Endothelial cell of umbilical vein (primary cell): ENCODE measurements at regions not wholly inside any gene's neighbourhood (a gene's known extent, or its start where the extent isn't known, plus 50 kb on each side); places are given as distances from the start of the nearest gene placed in this dataset.
"Not testable (repeated sequence)": the region's sequence is repeated elsewhere in the genome, so short reads cannot be mapped to it uniquely, and the experiment has no call there.

Experiments
- BruUV-seq: library from RNA; stranded (reverse); fragments of 400-500 nt; replicated peaks from 2 replicates; lab custom pipeline; 2021; lab: Mats Ljungman, UMichigan
- CTCF ChIA-PET: fragments of 300-600, 350-600 bp; sonication (Branson Sonifier 250); formaldehyde crosslinking; loops from one replicate; lab custom pipeline; 2021; ENCODE audit warnings: antibody characterized with exemption, inconsistent platforms; lab: Charles Lee
- POLR2A ChIA-PET: fragments of 300-600, 350-600 bp; sonication (Branson Sonifier 250); formaldehyde crosslinking; loops from one replicate; lab custom pipeline; 2021; ENCODE audit warnings: antibody characterized with exemption, inconsistent platforms; lab: Charles Lee
- DNase-seq: peaks from one replicate; pipeline ENCODE4 v3.0.0-alpha.2; 2011; ENCODE audit warnings: low read depth, low spot score
- FAIRE-seq: peaks from 2 replicates; lab custom pipeline; 2011; peaks lifted over from hg19 to GRCh38; lab: Jason Lieb, UNC
- H2AFZ ChIP-seq: 2 replicates; pipeline ENCODE4 v1.6.0; 2012; ENCODE audit warnings: low read depth, low read length, control low read depth, inconsistent platforms
- H3K27ac ChIP-seq: 2 replicates; pipeline ENCODE4 v1.5.1; 2011; ENCODE audit warnings: low read depth, mild to moderate bottlenecking, control low read depth, low read length, moderate library complexity; ENCODE audit not compliant: insufficient read depth
- H3K27me3 ChIP-seq, 2 experiments: 2 replicates each; pipeline versions ENCODE4 v1.6.0 to v1.6.1; 2011; ENCODE audit warnings: low read length in 2 of 2, mixed read lengths in 1 of 2; ENCODE audit not compliant: control insufficient read depth in 2 of 2, insufficient read depth in 2 of 2
- H3K36me3 ChIP-seq, 2 experiments: 2 replicates in 1 of 2; 3 replicates in 1 of 2; pipeline ENCODE4 v1.5.1; 2011; ENCODE audit warnings: low read length in 2 of 2, mild to moderate bottlenecking in 1 of 2, moderate library complexity in 1 of 2; ENCODE audit not compliant: control insufficient read depth in 2 of 2, insufficient read depth in 2 of 2; ENCODE audit errors: extremely low read depth in 1 of 2
- H3K4me1 ChIP-seq: 3 replicates; pipeline ENCODE4 v1.5.1; 2011; ENCODE audit warnings: mild to moderate bottlenecking, low read length; ENCODE audit not compliant: control insufficient read depth, insufficient read depth; ENCODE audit errors: extremely low read depth
- H3K4me2 ChIP-seq: 2 replicates; pipeline ENCODE4 v1.6.1; 2011; ENCODE audit warnings: low read length, control low read depth, mixed read lengths; ENCODE audit not compliant: insufficient read depth
- H3K4me3 ChIP-seq, 3 experiments: fragments of 200-600 bp in 1 of 3; sonication (generic), shearing (Covaris generic) in 1 of 3; replicated peaks in 1 of 3; 2 replicates each; pipeline ENCODE4 v1.5.1; 2011 to 2016; ENCODE audit warnings: control low read depth in 3 of 3, low read length in 3 of 3, mild to moderate bottlenecking in 2 of 3, inconsistent platforms in 1 of 3, low read depth in 1 of 3, moderate library complexity in 1 of 3; ENCODE audit not compliant: insufficient read depth in 1 of 3
- H3K79me2 ChIP-seq: 2 replicates; pipeline ENCODE4 v1.6.0; 2012; ENCODE audit warnings: low read length, inconsistent platforms; ENCODE audit not compliant: control insufficient read depth, insufficient read depth
- H3K9ac ChIP-seq: replicated peaks from 2 replicates; pipeline ENCODE3; 2011; ENCODE audit warnings: low read length, control low read depth; ENCODE audit not compliant: insufficient read depth; ENCODE audit errors: extremely low read depth
- H3K9me1 ChIP-seq: replicated peaks from 3 replicates; pipeline ENCODE4 v1.6.0; 2011; ENCODE audit warnings: mild to moderate bottlenecking, low read length; ENCODE audit not compliant: control insufficient read depth, insufficient read depth; ENCODE audit errors: extremely low read depth
- H3K9me3 ChIP-seq: replicated peaks from 2 replicates; pipeline ENCODE4 v1.5.1; 2012; ENCODE audit warnings: low read length, inconsistent platforms; ENCODE audit not compliant: control insufficient read depth, insufficient read depth
- H4K20me1 ChIP-seq: replicated peaks from 2 replicates; pipeline ENCODE3; 2011; ENCODE audit warnings: mild to moderate bottlenecking, low read length; ENCODE audit not compliant: control insufficient read depth, insufficient read depth; ENCODE audit errors: extremely low read depth
- FOS ChIP-seq: IDR thresholded peaks from 2 replicates; pipeline ENCODE4 v1.6.1; 2011; ENCODE audit warnings: mild to moderate bottlenecking, low read length, moderate library complexity, borderline replicate concordance; ENCODE audit not compliant: insufficient read depth
- JUN ChIP-seq: IDR thresholded peaks from 2 replicates; pipeline ENCODE4 v1.6.1; 2011; ENCODE audit warnings: borderline replicate concordance, low read depth; ENCODE audit not compliant: insufficient read length, insufficient read depth
- POLR2AphosphoS5 ChIP-seq: IDR thresholded peaks from 2 replicates; pipeline ENCODE4 v1.6.1; 2012; ENCODE audit warnings: low read depth, mild to moderate bottlenecking, control low read depth, low read length, moderate library complexity; ENCODE audit not compliant: insufficient read depth
- dilution Hi-C: fragments of 300-500 bp; cut with MboI; formaldehyde crosslinking; loops from one replicate; pipeline ENCODE4 v1.15.0; 2019; ENCODE audit warnings: low sequenced_read_pairs; ENCODE audit not compliant: extremely low pct_ligation_motif_present
- intact Hi-C: fragments of 100-400 bp; cut with micrococcal nuclease; formaldehyde crosslinking; loops from one replicate; pipeline ENCODE4 v1.10.0; 2022

DNA sequence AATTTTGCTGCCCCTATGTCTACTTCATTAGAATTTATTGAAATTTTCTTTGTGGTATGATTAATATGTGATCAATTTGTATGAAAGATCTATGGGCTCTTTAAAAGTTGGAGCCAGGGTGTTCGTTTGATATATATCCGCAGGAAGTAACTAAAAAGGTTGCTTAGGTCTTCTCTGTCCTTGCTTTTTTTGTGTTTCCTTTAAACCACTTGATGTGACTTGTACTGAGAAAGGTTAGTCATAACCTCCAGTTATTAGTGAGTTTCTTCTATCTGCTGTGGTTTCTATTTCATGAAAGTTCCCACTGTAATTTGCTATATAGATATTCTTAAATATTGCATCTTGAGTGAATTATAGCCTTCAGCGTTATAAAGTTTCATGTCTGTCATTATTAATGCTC is 585.3 kb upstream of the ARID1B start:
- ChIA-PET CTCF (interaction anchor here (1.2 kb wide), 1 partner anchor 9 kb away, joined by 3 read pairs; no protein-coding TSS in a partner anchor), POLR2A (no interaction called here)
- Histone ChIP-seq H3K4me1 (no peaks in the 10 kb centered on the region), H4K20me1 (no peaks in the 10 kb centered on the region), H3K27me3 (no peaks in the 10 kb centered on the region), H3K9ac (no peak overlapping the region), H3K27ac (no peak overlapping the region), H2AFZ (no peak overlapping the region), H3K9me1 (no peaks in the 10 kb centered on the region), H3K9me3 (no peaks in the 10 kb centered on the region), H3K4me3 (no peak overlapping the region), H3K4me2 (no peak overlapping the region), H3K36me3 (no peaks in the 10 kb centered on the region), H3K79me2 (no peaks in the 10 kb centered on the region)
- DNase-seq (no peak), FAIRE-seq (no peak)
- dilution Hi-C loops = no loop called here
- intact Hi-C loops = no loop called here
- no TSS peak for BruUV-seq
- no peak for TF ChIP-seq POLR2AphosphoS5
- no peak for TF ChIP-seq FOS
- no peak for TF ChIP-seq JUN

DNA sequence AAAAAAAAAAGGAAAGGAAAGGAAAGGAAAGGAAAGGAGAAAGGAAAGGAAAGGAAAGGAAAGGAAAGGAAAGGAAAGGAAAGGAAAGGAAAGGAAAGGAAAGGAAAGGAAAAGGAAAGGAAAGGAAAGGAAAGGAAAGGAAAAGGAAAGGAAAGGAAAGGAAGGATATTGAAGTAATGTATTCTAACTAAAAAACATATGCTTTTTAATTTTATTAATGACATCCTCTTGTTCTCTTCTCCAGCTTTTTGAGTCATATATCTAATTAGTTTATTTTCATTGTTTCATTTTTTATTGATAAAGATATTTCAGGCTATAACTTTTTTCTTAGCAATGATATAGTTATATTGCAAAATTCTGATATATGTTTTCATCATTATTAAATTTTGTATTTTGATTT is 585.8 kb upstream of the ARID1B start:
- H3K27me3 ChIP-seq, H3K9me3 ChIP-seq, H3K9ac ChIP-seq, CTCF ChIA-PET, H3K4me3 ChIP-seq, H3K79me2 ChIP-seq, H3K36me3 ChIP-seq, FAIRE-seq, H4K20me1 ChIP-seq, H2AFZ ChIP-seq, H3K27ac ChIP-seq, H3K9me1 ChIP-seq, dilution Hi-C loops, DNase-seq, H3K4me1 ChIP-seq, intact Hi-C loops, BruUV-seq, H3K4me2 ChIP-seq, POLR2A ChIA-PET: not testable (repeated sequence)
